Testis (tissue), 2 donors: ENCODE measurements at regions not wholly inside any gene's neighbourhood (a gene's known extent, or its start where the extent isn't known, plus 50 kb on each side); places are given as distances from the start of the nearest gene placed in this dataset.

Source experiments
- DNase-seq: peaks from one replicate; pipeline ENCODE4 v3.0.0-alpha.2; 2019
- H3K27ac ChIP-seq, 2 donors: fragments of 200-600 bp; sonication (generic); one replicate each; pipeline ENCODE4 v1.5.1; 2019
- H3K27me3 ChIP-seq: fragments of 200-600 bp; sonication (generic); one replicate; pipeline ENCODE4 v1.5.1; 2019
- H3K36me3 ChIP-seq: fragments of 200-600 bp; sonication (generic); one replicate; pipeline ENCODE4 v1.5.1; 2017; ENCODE audit warnings: low read depth; ENCODE audit errors: missing control alignments
- H3K4me1 ChIP-seq: fragments of 200-600 bp; sonication (generic); one replicate; pipeline ENCODE4 v1.5.1; 2019
- H3K4me3 ChIP-seq, 2 donors: fragments of 200-600 bp; sonication (generic); one replicate each; pipeline ENCODE4 v1.5.1; 2017 to 2019
- H3K9me3 ChIP-seq: fragments of 200-600 bp; sonication (generic); one replicate; pipeline ENCODE4 v1.5.1; 2017
- CTCF ChIP-seq, 3 experiments: fragments of 450-650 bp in 2 of 3; fragments of 200-600 bp in 1 of 3; sonication (generic) in 1 of 3; IDR thresholded peaks; one replicate each; pipeline ENCODE4 v1.5.1; 2016 to 2019; ENCODE audit warnings: antibody characterized with exemption in 3 of 3, mild to moderate bottlenecking in 2 of 3, moderate library complexity in 1 of 3
- POLR2A ChIP-seq: fragments of 450-650 bp; IDR thresholded peaks from one replicate; pipeline ENCODE4 v1.6.1; 2017; ENCODE audit warnings: antibody characterized with exemption, mild to moderate bottlenecking, moderate library complexity
- WGBS, 2 donors: methylation state at CpG; one replicate each; pipeline ENCODE4 v1.1.5; 2018; 5-methylcytosine and 5-hydroxymethylcytosine counted together
- intact Hi-C: fragments of 100-400 bp; cut with DNase I; formaldehyde crosslinking; loops from one replicate; pipeline ENCODE4 v1.15.1; 2023; ENCODE audit warnings: low total_unique reads

- intact Hi-C loops, result no loop called here
- no peak for TF ChIP-seq POLR2A
- TF ChIP-seq CTCF (IDR thresholded peaks at IDR 0.05), result no peak
- WGBS, 2 donors, result 60% methylated on average over 3 of the region's 3 CpGs
- Histone ChIP-seq H3K9me3 (no peaks in the 10 kb centered on the region), H3K36me3 (no peaks in the 10 kb centered on the region), H3K4me3 (no peak overlapping the region), H3K27me3 (no peaks in the 10 kb centered on the region), H3K27ac (no peak overlapping the region), H3K4me1 (no peaks in the 10 kb centered on the region)
- no peak for DNase-seq
These were observed 163.1 kb downstream of the IZUMO3 start for GRCh38 chr9:24382566-24382965.

- no peak for DNase-seq
- H3K27ac ChIP-seq, result no peak overlapping the region
- H3K9me3 ChIP-seq, result no peaks in the 10 kb centered on the region
- TF ChIP-seq POLR2A (no peak), CTCF (IDR thresholded peaks at IDR 0.05) (no peak)
- H3K36me3 ChIP-seq, result no peaks in the 10 kb centered on the region
- WGBS, 2 donors, result 74 to 75% methylated on average over 1 of the region's 1 CpG
- no peak overlapping the region for H3K4me3 ChIP-seq
- H3K27me3 ChIP-seq, result no peaks in the 10 kb centered on the region
- H3K4me1 ChIP-seq, result no peaks in the 10 kb centered on the region
- intact Hi-C loops, result no loop called here
These were observed 164.5 kb downstream of the IZUMO3 start for GRCh38 chr9:24381205-24381604.

GRCh38 chr9:24359046-24359445 is 186.7 kb downstream of the IZUMO3 start:
- no peak for DNase-seq
- 94% methylated on average over 5 of the region's 5 CpGs for WGBS, 2 donors
- TF ChIP-seq CTCF (IDR thresholded peaks at IDR 0.05) (no peak), POLR2A (no peak)
- H3K4me3 ChIP-seq, result no peak overlapping the region
- H3K9me3 ChIP-seq, result no peaks in the 10 kb centered on the region
- H3K4me1 ChIP-seq, result no peaks in the 10 kb centered on the region
- H3K36me3 ChIP-seq, result no peaks in the 10 kb centered on the region
- H3K27ac ChIP-seq, result no peak overlapping the region
- intact Hi-C loops, result no loop called here
- H3K27me3 ChIP-seq, result no peaks in the 10 kb centered on the region

GRCh38 chr9:24351973-24352372 is 193.7 kb downstream of the IZUMO3 start:
- H3K4me1 ChIP-seq, result no peaks in the 10 kb centered on the region
- no peak overlapping the region for H3K27ac ChIP-seq
- TF ChIP-seq CTCF (IDR thresholded peaks at IDR 0.05), result no peak
- TF ChIP-seq POLR2A, result no peak
- no peaks in the 10 kb centered on the region for H3K9me3 ChIP-seq
- no peak for DNase-seq
- no peaks in the 10 kb centered on the region for H3K27me3 ChIP-seq
- H3K36me3 ChIP-seq, result no peaks in the 10 kb centered on the region
- intact Hi-C loops, result no loop called here
- H3K4me3 ChIP-seq, result no peak overlapping the region

GRCh38 chr9:24351258-24351657 is 194.4 kb downstream of the IZUMO3 start:
- H3K4me1 ChIP-seq, result no peaks in the 10 kb centered on the region
- WGBS, 2 donors, result 69 to 71% methylated on average over 2 of the region's 2 CpGs
- TF ChIP-seq POLR2A (no peak), CTCF (IDR thresholded peaks at IDR 0.05) (no peak)
- no peak overlapping the region for H3K27ac ChIP-seq
- no peaks in the 10 kb centered on the region for H3K36me3 ChIP-seq
- no peak for DNase-seq
- no peaks in the 10 kb centered on the region for H3K9me3 ChIP-seq
- intact Hi-C loops, result no loop called here
- no peaks in the 10 kb centered on the region for H3K27me3 ChIP-seq
- no peak overlapping the region for H3K4me3 ChIP-seq
